SK-N-SH (cell line): ENCODE measurements at regions not wholly inside any gene's neighbourhood (a gene's known extent, or its start where the extent isn't known, plus 50 kb on each side); places are given as distances from the start of the nearest gene placed in this dataset.
A peak's percentile ranks its signal among the peaks of the same experiment; 100 is the strongest.

ENCODE experiments used
- CTCF ChIA-PET: fragments of 300-600, 350-600 bp; formaldehyde crosslinking; extraction: SDS; loops from one replicate; lab custom pipeline; 2021; lab: Yijun Ruan, JAX
- POLR2A ChIA-PET: fragments of 350-600 bp; sonication (Branson Sonifier 250); formaldehyde crosslinking; extraction: SDS; loops from one replicate; lab custom pipeline; 2020; ENCODE audit warnings: antibody characterized with exemption, inconsistent platforms; lab: Yijun Ruan, JAX
- DNase-seq: peaks from one replicate; pipeline ENCODE4 v3.0.0; 2012
- H2AFZ ChIP-seq: fragments of 200-600 bp; sonication (generic); 2 replicates; pipeline ENCODE4 v1.8.1; 2016; ENCODE audit warnings: antibody characterized with exemption, mild to moderate bottlenecking, low read depth
- H3F3A ChIP-seq: fragments of 200-600 bp; sonication (generic); replicated peaks from 2 replicates; pipeline ENCODE3; 2016; ENCODE audit warnings: antibody characterized with exemption, mild to moderate bottlenecking; ENCODE audit not compliant: insufficient read depth
- H3K27ac ChIP-seq, 2 experiments: fragments of 200-500 bp in 1 of 2; fragments of 200-600 bp in 1 of 2; sonication (Bioruptor generic) in 1 of 2; sonication (generic), shearing (Covaris generic) in 1 of 2; 2 replicates each; pipeline versions ENCODE4 v1.5.1 to v1.6.1; 2014 to 2016; ENCODE audit warnings: low read depth in 2 of 2, inconsistent platforms in 1 of 2, low read length in 1 of 2, mild to moderate bottlenecking in 1 of 2, mixed read lengths in 1 of 2
- H3K27me3 ChIP-seq: fragments of 200-600 bp; sonication (generic), shearing (Covaris generic); 2 replicates; pipeline ENCODE4 v1.6.1; 2016; ENCODE audit warnings: mixed run types; ENCODE audit not compliant: insufficient read depth
- H3K36me3 ChIP-seq, 2 experiments: fragments of 200-500 bp in 1 of 2; fragments of 200-600 bp in 1 of 2; sonication (Bioruptor generic) in 1 of 2; sonication (generic) in 1 of 2; replicated peaks in 1 of 2; 2 replicates each; pipeline versions ENCODE3 to v1.5.1; 2014 to 2016; ENCODE audit warnings: low read length in 1 of 2, mild to moderate bottlenecking in 1 of 2; ENCODE audit not compliant: insufficient read depth in 2 of 2, control insufficient read depth in 1 of 2
- H3K4me1 ChIP-seq, 2 experiments: fragments of 200-500 bp in 1 of 2; fragments of 200-600 bp in 1 of 2; sonication (Bioruptor generic) in 1 of 2; sonication (generic), shearing (Covaris generic) in 1 of 2; 2 replicates each; pipeline versions ENCODE4 v1.5.1 to v1.6.1; 2014 to 2016; ENCODE audit warnings: low read depth in 1 of 2, low read length in 1 of 2, mixed run types in 1 of 2; ENCODE audit not compliant: insufficient read depth in 2 of 2, control insufficient read depth in 1 of 2
- H3K4me2 ChIP-seq: fragments of 200-600 bp; sonication (generic), shearing (Covaris generic); 2 replicates; pipeline ENCODE4 v1.6.1; 2017; ENCODE audit warnings: mixed run types
- H3K4me3 ChIP-seq, 2 experiments: fragments of 200-500 bp in 1 of 2; fragments of 200-600 bp in 1 of 2; sonication (Bioruptor generic) in 1 of 2; sonication (generic), shearing (Covaris generic) in 1 of 2; 2 replicates each; pipeline versions ENCODE4 v1.5.1 to v1.8.1; 2014 to 2016; ENCODE audit warnings: low read depth in 2 of 2, inconsistent platforms in 1 of 2, low read length in 1 of 2, mild to moderate bottlenecking in 1 of 2, mixed read lengths in 1 of 2, moderate library complexity in 1 of 2
- H3K79me2 ChIP-seq: fragments of 200-600 bp; sonication (generic); 2 replicates; pipeline ENCODE4 v1.8.1; 2017; ENCODE audit warnings: mild to moderate bottlenecking; ENCODE audit not compliant: insufficient read depth
- H3K9ac ChIP-seq: fragments of 200-600 bp; sonication (generic); 2 replicates; pipeline ENCODE4 v1.6.1; 2017; ENCODE audit warnings: mixed run types
- H3K9me2 ChIP-seq: fragments of 200-600 bp; sonication (generic); 2 replicates; pipeline ENCODE4 v1.6.1; 2017; ENCODE audit warnings: mixed run types
- H3K9me3 ChIP-seq: fragments of 200-600 bp; sonication (generic); 2 replicates; pipeline ENCODE4 v1.6.1; 2017; ENCODE audit warnings: mixed run types, mild to moderate bottlenecking, moderate library complexity
- H4K20me1 ChIP-seq: fragments of 200-600 bp; sonication (generic); 2 replicates; pipeline ENCODE4 v1.6.1; 2017; ENCODE audit warnings: mild to moderate bottlenecking, mixed run types; ENCODE audit not compliant: insufficient read depth
- CTCF ChIP-seq: fragments of 200-600 bp; sonication (generic); IDR thresholded peaks from 2 replicates; pipeline ENCODE4 v1.6.1; 2017; ENCODE audit warnings: antibody characterized with exemption, mild to moderate bottlenecking, moderate library complexity
- EP300 ChIP-seq, 2 experiments: IDR thresholded peaks; 2 replicates each; pipeline versions ENCODE4 v1.4.0 to v1.6.1; 2012; ENCODE audit warnings: borderline replicate concordance in 1 of 2, low read depth in 1 of 2, low read length in 1 of 2
- FOSL2 ChIP-seq: IDR thresholded peaks from 2 replicates; pipeline ENCODE4 v1.4.0; 2012; ENCODE audit warnings: low read depth, mild to moderate bottlenecking, moderate library complexity, borderline replicate concordance
- FOXM1 ChIP-seq: IDR thresholded peaks from 2 replicates; pipeline ENCODE4 v1.4.0; 2012; ENCODE audit warnings: low read depth, mild to moderate bottlenecking
- GATA2 ChIP-seq: sonication (generic); formaldehyde crosslinking; IDR thresholded peaks from 2 replicates; pipeline ENCODE4 v1.5.0; 2020; ENCODE audit warnings: mild to moderate bottlenecking, missing genetic modification reagents
- JUND ChIP-seq: IDR thresholded peaks from 2 replicates; pipeline ENCODE4 v1.4.0; 2012
- MAX ChIP-seq: IDR thresholded peaks from 2 replicates; pipeline ENCODE4 v1.4.0; 2012; ENCODE audit warnings: low read depth
- MXI1 ChIP-seq: IDR thresholded peaks from 2 replicates; pipeline ENCODE4 v1.6.1; 2012; ENCODE audit warnings: mild to moderate bottlenecking, low read depth, low read length, improper control_type of control experiment
- NRF1 ChIP-seq: IDR thresholded peaks from 2 replicates; pipeline ENCODE4 v1.6.1; 2012; ENCODE audit warnings: low read depth, mild to moderate bottlenecking, low read length
- RCOR1 ChIP-seq: fragments of 150-350 bp; IDR thresholded peaks from 2 replicates; pipeline ENCODE4 v1.6.1; 2017; ENCODE audit warnings: antibody characterized with exemption, low read length
- RFX5 ChIP-seq: IDR thresholded peaks from 2 replicates; pipeline ENCODE4 v1.6.1; 2012; ENCODE audit warnings: mild to moderate bottlenecking, improper control_type of control experiment, low read length
- SMC3 ChIP-seq: IDR thresholded peaks from 2 replicates; pipeline ENCODE4 v1.6.1; 2012; ENCODE audit warnings: low read depth, low read length, improper control_type of control experiment
- TAF1 ChIP-seq: IDR thresholded peaks from 2 replicates; pipeline ENCODE4 v1.6.1; 2012; ENCODE audit warnings: low read depth, mild to moderate bottlenecking, low read length, moderate library complexity, borderline replicate concordance
- USF2 ChIP-seq: fragments of 150-350 bp; IDR thresholded peaks from 2 replicates; pipeline ENCODE4 v1.6.1; 2017; ENCODE audit warnings: antibody characterized with exemption, low read length, low read depth, borderline replicate concordance
- ZBTB33 ChIP-seq: IDR thresholded peaks from 2 replicates; pipeline ENCODE4 v1.4.0; 2012; ENCODE audit warnings: low read depth, borderline replicate concordance
- WGBS: methylation state at CpG from one replicate; pipeline ENCODE4 v1.1.6; 2017; ENCODE audit warnings: low lambda C conversion rate; 5-methylcytosine and 5-hydroxymethylcytosine counted together
- TF ChIP-seq, protein P1 (sequence below): IDR thresholded peaks from 2 replicates; pipeline ENCODE4 v1.4.0; 2012; ENCODE audit warnings: low read depth, borderline replicate concordance

DNA sequence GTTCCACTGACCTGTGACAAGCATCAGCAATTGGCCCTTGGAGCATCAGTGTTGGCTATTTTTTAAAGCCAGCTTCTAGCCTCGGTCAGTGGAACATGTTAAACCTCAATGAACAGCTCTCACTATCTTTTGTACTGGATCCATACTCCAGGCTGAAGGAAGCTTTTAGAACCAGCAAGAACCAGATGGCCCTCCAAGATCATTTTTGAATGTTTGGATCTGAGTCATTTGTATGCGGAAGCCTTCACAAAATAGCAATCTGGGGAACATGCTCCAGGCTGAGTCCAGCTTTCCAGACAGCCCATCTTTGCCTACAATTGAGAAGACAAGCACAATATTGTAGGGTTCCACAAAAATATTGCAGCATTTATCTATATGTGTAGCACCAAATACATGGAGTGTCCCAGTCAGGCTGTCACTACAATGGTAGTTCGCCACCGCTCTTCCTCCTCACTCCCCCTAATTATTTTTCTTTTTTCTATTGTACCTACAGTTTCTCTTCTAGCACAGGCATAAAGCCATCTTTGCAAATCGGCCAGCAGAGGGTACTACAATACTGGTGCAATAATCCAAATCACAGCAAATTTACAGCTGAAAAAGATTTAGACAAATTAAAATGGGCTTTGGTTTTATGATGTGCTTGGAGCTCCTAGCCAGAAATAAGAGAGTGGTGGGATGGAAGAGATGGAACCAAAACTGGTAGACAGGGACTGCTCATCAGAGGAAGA, 177.4 kb upstream of the BLID start:
- DNase-seq: no peak
- no peaks in the 10 kb centered on the region for H4K20me1 ChIP-seq
- H2AFZ ChIP-seq: no peak overlapping the region
- TF ChIP-seq MAX (no peak), JUND (no peak), CTCF (peak; percentile 15), NRF1 (no peak)
- no peaks in the 10 kb centered on the region for H3K9me2 ChIP-seq
- H3K9ac ChIP-seq: no peak overlapping the region
- no peaks in the 10 kb centered on the region for H3K36me3 ChIP-seq
- no peak overlapping the region for H3K27ac ChIP-seq
- H3K79me2 ChIP-seq: no peaks in the 10 kb centered on the region
- no peak overlapping the region for H3K4me3 ChIP-seq
- H3K4me1 ChIP-seq: no peaks in the 10 kb centered on the region
- no peaks in the 10 kb centered on the region for H3F3A ChIP-seq
- no peaks in the 10 kb centered on the region for H3K9me3 ChIP-seq
- no peak overlapping the region for H3K4me2 ChIP-seq
- WGBS: 63% methylated on average over 5 of the region's 5 CpGs
- H3K27me3 ChIP-seq: no peaks in the 10 kb centered on the region; the same call in 1 of the 2 replicates
- POLR2A ChIA-PET: no interaction called here
- CTCF ChIA-PET: no interaction called here

GRCh38 chr11:122287401-122287800, 171.4 kb upstream of the BLID start:
- no peaks in the 10 kb centered on the region for H3K79me2 ChIP-seq
- ChIA-PET CTCF (interaction anchor here (0.7 to 1.7 kb wide), 2 partner anchors 72 to 632 kb away, joined by 3 to 4 read pairs; no protein-coding TSS in a partner anchor), POLR2A (no interaction called here)
- H3K4me2 ChIP-seq: no peak overlapping the region
- H4K20me1 ChIP-seq: no peaks in the 10 kb centered on the region
- H3K9ac ChIP-seq: no peak overlapping the region
- DNase-seq: no peak
- peaks cover 0 to 2% of the 10 kb centered on the region in 2 experiments; a peak in 1 of 4 replicates for H3K4me1 ChIP-seq
- 62% methylated on average over 11 of the region's 11 CpGs for WGBS
- no peaks in the 10 kb centered on the region for H3F3A ChIP-seq
- no peak overlapping the region for H3K27ac ChIP-seq
- H2AFZ ChIP-seq: no peak overlapping the region
- H3K27me3 ChIP-seq: no peaks in the 10 kb centered on the region; the same call in 1 of the 2 replicates
- H3K36me3 ChIP-seq: no peaks in the 10 kb centered on the region
- no peaks in the 10 kb centered on the region for H3K9me3 ChIP-seq
- H3K4me3 ChIP-seq: no peak overlapping the region
- no peaks in the 10 kb centered on the region for H3K9me2 ChIP-seq
- TF ChIP-seq FOXM1 (no peak), TAF1 (no peak), SMC3 (no peak), GATA2 (CRISPR knock-in tag) (no peak), CTCF (no peak), MAX (no peak), ZBTB33 (no peak), FOSL2 (no peak), EP300 (IDR thresholded peaks at IDR 0.05; ENCODE audit: borderline replicate concordance in 1 of 2, low read depth in 1 of 2, low read length in 1 of 2) (no peak), RFX5 (no peak), MXI1 (no peak), USF2 (no peak), RCOR1 (no peak)
- TF ChIP-seq, protein P1, sequence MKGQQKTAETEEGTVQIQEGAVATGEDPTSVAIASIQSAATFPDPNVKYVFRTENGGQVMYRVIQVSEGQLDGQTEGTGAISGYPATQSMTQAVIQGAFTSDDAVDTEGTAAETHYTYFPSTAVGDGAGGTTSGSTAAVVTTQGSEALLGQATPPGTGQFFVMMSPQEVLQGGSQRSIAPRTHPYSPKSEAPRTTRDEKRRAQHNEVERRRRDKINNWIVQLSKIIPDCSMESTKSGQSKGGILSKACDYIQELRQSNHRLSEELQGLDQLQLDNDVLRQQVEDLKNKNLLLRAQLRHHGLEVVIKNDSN: no peak
